ENCODE measurements at regions not wholly inside any gene's neighbourhood (a gene's known extent, or its start where the extent isn't known, plus 50 kb on each side); places are given as distances from the start of the nearest gene placed in this dataset.
A peak's percentile ranks its signal among the peaks of the same experiment; 100 is the strongest.
"Not testable (repeated sequence)": the region's sequence is repeated elsewhere in the genome, so short reads cannot be mapped to it uniquely, and the experiment has no call there.

DNA sequence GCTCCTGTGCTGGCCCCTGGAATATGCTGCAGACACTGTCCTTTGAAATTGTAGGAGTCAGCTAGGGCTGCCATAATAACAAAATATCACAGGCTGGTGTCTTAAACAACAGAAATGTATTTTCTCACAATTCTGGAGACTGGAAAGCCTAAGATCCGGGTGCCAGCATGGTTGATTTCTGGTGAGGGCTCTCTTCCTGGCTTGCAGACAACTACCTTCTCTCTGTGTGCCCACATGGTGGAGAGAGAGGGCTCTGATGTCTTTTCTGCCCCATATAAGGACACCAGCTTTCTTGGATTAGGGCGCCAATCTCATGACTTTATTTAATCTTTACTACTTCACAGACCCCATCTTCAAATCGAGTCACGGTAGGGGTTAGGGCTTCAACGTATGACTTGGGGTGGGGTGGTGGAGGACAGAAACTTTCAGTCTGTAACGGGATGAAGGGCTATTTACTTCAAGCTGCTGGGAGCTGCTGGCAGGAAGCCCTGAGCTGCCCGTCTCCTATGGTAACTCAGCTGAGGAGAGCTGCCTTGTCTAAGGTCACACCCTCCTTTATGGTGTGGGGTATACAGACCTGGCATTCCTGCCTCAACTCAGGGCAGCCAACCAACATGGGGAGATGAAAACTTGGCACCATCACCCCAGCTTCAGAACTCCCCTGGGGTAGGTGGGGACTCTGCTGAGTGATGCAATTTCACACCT, 142.9 kb upstream of the ZBED5 start:
- DNase-seq: no peak

DNA sequence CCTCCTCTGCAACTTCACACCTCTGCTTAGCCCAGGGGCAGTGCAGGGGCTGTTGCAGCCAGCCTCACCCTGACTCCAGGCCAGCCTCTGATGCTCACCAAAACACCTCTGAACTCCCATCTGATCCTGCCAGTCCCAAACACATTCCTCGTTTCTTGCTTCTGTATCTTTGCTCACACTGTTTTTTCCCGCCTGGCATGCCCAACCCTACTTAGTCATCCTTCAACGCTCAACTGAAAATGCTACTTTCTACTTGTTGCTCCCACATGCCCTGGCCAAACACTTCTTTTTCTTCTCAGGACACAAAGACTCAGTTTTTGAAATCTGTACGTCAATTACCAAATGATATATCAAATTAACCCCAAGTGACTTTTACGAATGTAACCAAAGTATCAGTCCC, 140.8 kb upstream of the ZBED5 start:
- no peak for DNase-seq

DNA sequence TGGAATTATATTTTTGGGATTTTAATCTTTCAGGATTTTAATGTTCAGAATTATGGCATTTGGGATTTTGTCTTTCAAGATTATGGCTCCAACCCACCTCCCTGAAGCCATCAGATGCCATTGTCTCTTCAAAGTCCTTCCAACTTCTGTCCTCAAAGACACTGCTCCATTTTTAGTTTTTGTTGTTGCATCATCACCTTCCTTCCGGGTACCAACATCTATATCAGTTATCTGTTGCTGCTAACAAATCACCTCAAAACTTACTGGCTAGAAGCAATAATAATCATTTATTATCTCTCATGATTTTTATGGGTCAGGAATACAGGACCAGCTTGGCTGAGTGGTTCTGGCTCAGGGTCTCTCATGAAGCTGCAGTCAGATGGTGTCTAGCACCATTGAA, 138.8 kb upstream of the ZBED5 start:
- DNase-seq: no peak

DNA sequence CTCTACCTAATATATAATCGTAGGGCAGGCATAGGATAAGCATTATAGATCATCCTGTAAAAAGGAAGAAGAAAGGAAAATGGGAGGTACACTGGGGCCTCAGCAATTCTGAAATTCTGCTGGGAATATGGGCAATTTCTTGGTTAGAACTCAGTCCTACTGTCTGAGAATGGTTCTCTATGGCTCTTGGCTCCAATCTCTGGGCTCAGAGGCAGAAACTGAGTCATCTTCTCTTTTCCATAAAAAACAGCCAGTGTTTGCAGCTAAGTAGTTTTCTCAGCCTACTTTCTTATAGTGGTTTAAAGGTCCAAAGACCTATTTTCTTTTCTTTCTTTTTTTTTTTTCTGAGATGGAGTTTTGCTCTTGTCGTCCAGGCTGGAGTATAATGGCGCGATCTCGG, 135.8 kb upstream of the ZBED5 start:
- no peak for DNase-seq

DNA sequence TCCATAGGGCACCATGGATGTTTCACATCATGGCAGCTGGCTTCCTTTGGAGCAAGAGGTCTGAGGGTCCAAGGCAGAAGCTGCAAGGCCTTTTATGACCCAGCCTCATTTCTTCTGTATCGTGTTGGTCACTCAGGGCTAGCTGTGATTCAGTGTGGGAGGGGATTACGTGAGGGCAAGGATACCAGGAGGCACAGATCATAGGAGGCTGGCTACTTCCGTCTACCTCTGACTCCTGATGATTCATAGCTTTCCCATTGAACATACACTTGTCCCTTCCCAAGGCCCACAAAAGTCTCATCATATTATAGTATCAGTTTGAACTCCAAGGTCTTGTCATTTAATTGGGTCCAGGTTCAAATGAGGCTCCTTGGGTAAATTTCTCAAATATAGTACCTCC, 135.3 kb upstream of the ZBED5 start:
- no peak for DNase-seq

DNA sequence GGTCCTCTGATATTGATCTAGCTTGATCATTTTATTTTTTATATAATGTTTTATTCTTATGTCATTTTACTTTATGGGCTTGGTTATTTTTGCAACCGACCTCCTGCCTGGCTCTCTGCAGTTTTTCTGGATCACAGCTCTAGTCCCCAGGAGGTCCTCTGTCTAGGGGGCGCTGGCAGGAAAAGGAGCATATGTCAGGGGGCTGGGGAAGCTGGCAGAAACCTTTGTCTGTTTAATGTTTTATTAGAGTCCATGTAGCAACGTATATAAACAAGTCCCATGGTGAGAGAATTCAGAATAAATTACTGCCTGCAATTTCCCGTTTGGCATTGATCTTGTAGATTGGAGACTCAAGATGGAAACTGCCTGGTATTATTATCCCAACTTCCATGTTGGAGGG, 133.5 kb upstream of the ZBED5 start:
- DNase-seq: no peak

- no peak for DNase-seq
Measured at GRCh38 chr11:10990637-10991193, 132.9 kb upstream of the ZBED5 start.

DNA sequence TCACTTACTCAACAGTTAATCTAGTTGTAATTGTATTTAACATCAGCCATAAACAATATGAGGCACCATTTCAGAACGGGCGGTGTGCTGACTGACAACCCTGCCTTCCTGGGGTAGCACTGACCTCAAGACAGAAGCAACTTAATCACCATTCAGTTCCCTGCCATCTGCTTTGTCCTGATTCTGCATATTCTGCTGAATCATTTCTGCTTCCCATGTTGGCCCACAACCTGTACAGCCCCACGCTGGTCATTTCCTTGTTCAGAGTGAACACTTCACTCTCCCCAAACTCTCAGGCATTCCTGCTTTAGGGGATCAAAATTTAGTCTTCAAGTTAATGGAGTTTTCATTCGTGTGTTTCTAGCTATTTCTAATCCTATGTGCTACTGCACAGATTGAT, 132.3 kb upstream of the ZBED5 start:
- DNase-seq: peak; percentile 20 to 45 (median 34)

GRCh38 chr11:10986006-10986405, 128.2 kb upstream of the ZBED5 start:
- no peak for DNase-seq

GRCh38 chr11:10984742-10985141, 126.9 kb upstream of the ZBED5 start:
- no peak for DNase-seq

GRCh38 chr11:10984250-10984649, 126.4 kb upstream of the ZBED5 start:
- no peak for DNase-seq

- no peak for DNase-seq
Measured at GRCh38 chr11:10982704-10983510, 125.1 kb upstream of the ZBED5 start.

GRCh38 chr11:10979529-10979928, 121.7 kb upstream of the ZBED5 start:
- peak; percentile 37 to 71 (median 64) for DNase-seq

- peak; percentile 6 to 62 (median 41) for DNase-seq
Measured at GRCh38 chr11:10978198-10978597, 120.3 kb upstream of the ZBED5 start.

DNA sequence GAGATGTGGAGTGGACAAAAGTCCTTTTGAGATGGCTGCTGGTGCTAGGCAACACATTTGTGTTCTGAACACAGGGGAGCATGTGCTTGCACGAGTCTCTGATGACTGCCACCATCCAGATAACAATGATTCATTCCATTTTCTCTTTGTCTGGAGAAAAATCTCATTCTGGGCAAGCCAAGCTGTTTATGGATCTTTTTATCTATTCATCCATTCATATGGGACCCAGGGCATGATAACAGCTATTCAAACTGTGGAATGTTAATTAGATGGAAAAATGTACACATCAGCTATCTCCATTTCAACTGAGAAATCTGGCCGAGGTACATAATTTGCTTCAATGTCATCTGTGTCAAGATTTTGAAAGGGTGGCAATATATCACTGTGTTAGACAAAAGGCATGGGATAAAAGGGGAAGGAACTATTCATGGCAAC, 117.5 kb upstream of the ZBED5 start:
- no peak for DNase-seq

GRCh38 chr11:10973416-10973815, 115.6 kb upstream of the ZBED5 start:
- DNase-seq: peak; percentile 31 to 54 (median 48)

DNA sequence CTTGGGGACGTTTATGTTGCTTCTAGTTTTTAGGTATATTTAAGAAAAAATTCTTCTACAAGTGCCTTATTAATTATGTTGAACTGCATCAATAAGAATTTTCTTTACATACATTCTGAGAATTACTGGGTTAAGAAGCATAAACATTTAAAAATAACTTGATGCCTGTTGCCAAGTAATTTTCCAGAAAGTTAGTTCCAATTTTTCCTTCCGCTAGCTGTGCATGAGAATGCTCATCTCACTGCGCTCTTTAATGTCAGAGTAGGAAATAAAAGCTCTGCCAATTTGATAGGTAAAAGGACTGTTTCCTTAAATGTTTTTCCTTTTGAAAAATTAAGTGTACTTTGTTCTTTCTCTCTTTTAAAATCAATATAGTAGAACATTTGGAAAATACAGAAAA, 113.1 kb upstream of the ZBED5 start:
- DNase-seq: no peak

DNA sequence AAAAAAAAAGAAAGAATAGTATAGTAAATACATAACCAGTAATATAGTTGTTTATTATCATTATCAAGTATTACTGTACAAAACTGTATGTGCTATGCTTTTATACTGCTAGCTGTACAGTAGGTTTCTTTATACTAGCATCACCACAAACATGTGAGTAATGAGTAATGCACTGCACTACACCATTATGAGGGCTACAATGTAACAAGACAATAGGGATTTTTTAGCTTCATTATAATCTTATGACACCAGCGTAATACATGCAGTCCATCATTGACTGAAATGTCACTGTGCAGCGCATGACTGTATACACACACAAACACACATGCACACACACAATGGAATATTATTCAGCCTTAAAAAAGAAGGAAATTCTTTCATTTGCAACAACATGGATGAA, 111.5 kb upstream of the ZBED5 start:
- DNase-seq: peak in 2 of 3 donors; percentile 28 to 29

DNA sequence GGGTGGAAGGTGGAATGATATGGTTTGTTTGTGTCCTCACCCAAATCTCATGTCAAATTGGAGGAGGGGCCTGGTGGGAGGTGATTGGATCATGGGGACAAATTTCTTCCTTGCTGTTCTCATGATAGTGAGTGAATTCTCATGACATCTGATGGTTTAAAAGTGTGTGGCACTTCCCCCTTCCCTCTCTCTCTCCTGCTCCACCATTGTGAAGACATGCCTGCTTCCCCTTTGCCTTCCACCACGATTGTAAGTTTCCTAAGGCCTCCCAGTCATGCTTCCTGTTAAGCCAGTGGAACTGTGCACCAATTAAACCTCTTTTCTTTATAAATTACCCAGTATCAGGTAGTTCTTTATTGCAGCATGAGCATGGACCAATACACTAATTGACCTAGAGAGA, 99.0 kb upstream of the ZBED5 start:
- peak in 2 of 3 donors; percentile 7 to 22 for DNase-seq

GRCh38 chr11:10955616-10956015, 97.8 kb upstream of the ZBED5 start:
- peak; percentile 52 to 63 (median 55) for DNase-seq

GRCh38 chr11:10954184-10954583, 96.3 kb upstream of the ZBED5 start:
- DNase-seq: no peak

GRCh38 chr11:10952872-10953271, 95.0 kb upstream of the ZBED5 start:
- DNase-seq: no peak

DNA sequence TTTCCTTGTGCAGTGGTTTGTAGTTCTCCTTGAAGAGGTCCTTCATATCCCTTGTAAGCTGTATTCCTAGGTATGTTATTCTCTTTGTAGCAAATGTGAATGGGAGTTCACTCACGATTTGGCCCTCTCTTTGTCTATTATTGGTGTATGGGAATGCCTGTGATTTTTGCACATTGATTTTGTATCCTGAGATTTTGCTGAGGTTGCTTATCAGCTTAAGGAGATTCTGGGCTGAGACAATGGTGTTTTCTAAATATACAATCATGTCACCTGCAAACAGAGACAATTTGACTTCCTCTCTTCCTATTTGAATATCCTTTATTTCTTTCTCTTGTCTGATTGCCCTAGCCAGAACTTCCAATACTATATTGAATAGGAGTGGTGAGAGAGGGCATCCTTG, 90.1 kb upstream of the ZBED5 start:
- DNase-seq: not testable (repeated sequence)

DNA sequence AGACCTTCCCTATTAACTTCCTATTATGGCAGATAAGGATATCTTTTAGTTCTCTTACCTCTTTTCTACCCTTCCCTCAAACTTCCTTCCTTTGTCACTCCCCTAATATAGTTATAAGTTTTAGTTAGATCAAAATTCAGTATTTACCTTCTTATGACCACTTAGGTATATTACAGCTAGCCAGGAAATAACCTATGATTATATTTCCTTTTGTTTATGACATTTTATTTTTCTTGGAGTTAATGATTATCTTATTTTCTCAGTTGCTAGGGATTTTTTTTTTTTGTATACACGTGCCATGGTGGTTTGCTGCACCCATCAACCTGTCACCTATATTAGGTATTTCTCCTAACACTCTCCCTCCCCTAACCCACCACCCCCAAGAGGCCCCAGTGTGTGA, 88.2 kb upstream of the ZBED5 start:
- no peak for DNase-seq

Data from suppressor macrophage treated with lipopolysaccharide for 1 hour (primary cell).